HG02870 (cell line): ENCODE measurements at regions not wholly inside any gene's neighbourhood (a gene's known extent, or its start where the extent isn't known, plus 50 kb on each side); places are given as distances from the start of the nearest gene placed in this dataset.
"Not testable (repeated sequence)": the region's sequence is repeated elsewhere in the genome, so short reads cannot be mapped to it uniquely, and the experiment has no call there.

Experiments used
- ATAC-seq: cut with Tn5 transposase; IDR thresholded peaks from one replicate; pipeline ENCODE4 v1.9.1; 2021; ENCODE audit warnings: mild to moderate bottlenecking, moderate library complexity; ENCODE audit not compliant: unreplicated experiment

DNA sequence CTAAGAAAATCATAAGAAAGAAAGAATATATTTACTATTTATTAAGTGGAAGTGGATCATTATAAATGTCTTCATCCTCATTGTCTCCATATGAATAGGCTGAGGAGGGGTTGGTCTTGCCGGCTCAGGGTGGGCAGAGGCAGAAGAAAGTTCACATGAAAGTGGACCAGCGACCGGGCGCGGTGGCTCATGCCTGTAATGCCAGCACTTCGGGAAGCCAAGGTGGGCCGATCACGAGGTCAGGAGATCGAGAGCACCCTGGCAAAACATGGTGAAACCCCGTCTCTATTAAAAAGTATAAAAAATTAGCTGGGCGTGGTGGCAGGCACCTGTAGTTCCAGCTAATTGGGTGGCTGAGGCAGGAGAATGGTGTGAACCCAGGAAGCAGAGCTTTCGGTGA, 1145.4 kb downstream of the STIM2 start:
- ATAC-seq: no peak

DNA sequence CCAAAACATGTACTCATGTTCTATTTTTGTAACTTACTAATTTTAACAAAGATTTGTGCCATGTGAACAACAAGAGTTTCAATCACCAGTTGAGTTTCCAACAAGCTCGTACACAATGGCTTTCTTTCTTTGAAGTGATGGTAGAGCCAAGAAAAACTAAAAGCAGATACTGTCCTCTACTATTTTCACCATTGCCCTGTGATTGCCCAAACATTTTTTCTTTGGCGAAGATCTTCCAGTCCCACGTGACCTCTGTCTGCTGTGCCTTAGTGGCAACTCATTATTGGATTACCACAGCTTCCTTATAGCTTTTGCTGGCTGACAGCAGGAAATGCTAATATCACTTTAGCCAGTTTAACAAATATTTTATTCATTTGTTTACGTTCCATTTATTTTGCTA, 1147.1 kb downstream of the STIM2 start:
- no peak for ATAC-seq

GRCh38 chr4:28009541-28009940, 1148.9 kb downstream of the STIM2 start:
- no peak for ATAC-seq

DNA sequence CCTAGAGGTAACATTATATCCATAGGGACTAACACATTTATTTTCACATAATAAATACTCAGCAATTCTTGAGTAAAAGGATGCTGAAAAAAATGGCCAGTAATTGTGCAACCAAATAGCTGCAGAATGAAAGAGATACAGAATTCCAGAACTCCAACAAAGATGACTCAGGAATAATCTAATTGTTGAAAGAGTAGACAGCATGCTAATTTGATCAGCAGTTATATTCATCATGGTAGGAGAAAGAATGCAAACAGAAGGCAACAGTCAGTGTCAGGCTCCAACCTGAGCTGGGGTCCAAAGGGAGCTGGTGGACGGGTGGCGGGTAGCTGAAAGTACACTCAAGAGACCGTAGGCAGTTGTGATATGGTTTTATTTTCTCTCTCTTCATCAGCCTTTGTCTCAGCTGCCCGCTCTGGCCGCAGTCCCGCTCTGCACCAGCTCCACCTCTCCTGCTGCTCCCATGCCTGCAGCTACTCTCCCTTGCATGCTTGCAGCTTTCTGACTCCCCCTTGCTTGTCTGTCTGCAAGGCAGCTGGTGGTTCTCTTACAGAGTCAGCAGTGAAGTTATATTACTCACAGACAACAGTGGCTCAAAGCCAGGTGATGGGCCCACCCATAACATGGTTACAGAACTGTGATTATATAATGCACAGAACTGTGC, 1150.1 kb downstream of the STIM2 start:
- no peak for ATAC-seq

DNA sequence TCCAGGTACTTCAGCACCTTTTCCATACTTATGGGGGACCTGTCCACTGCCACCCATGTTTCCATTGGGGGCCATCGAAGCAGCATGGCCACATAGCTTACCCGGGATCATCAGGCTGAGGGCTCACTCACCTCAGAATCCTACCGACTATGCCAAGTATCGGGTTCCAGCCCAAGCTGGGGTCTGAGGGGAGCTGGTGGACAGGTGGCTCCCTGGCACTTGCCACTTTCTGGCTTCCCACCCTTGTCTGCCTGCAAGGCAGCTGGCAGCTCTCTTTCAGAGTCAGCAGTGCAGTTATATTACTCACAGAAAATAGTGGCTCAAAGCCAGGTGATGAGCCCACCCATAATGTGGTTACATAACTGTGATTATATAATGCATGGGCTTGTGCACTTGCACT, 1153.8 kb downstream of the STIM2 start:
- no peak for ATAC-seq

DNA sequence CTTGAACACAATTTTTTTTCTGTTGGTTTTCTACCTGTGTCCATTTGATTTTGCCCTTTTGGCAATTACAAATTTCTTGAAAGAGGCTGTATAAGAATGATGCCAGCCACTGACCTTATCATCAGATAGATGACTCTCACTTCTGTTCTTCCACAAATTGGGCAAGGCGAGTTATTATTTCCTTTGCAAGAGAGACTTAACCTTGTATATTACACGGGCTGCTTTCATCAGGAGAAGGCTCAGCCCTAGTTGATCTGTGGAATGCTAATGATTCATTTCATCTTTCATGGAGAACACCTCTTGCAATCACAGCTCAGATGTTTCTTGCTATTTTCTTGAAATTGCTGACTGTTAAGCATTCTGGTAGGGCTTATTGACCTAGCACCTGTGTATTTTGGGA, 1155.4 kb downstream of the STIM2 start:
- ATAC-seq: no peak

- ATAC-seq: not testable (repeated sequence)
Observed at GRCh38 chr4:28038253-28038652, 1177.6 kb downstream of the STIM2 start.

DNA sequence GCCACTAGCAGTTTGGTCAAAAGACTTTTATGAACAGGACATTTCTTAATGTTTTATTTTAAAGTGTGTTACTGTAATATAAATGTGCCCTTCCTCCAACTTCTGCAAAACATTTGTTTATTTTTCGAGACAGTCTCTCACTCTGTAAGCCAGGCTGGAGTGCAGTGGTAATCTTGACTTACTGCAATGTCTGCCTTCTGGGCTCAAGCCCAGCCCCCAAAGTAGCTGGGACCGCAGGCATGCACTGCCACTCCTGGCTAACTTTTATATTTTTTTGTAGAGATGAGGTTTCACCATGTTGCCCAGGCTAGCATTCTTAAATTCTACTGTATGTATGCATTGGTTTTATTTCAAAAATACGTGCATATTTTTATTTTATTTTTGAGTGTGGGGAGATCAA, 1201.9 kb downstream of the STIM2 start:
- no peak for ATAC-seq

DNA sequence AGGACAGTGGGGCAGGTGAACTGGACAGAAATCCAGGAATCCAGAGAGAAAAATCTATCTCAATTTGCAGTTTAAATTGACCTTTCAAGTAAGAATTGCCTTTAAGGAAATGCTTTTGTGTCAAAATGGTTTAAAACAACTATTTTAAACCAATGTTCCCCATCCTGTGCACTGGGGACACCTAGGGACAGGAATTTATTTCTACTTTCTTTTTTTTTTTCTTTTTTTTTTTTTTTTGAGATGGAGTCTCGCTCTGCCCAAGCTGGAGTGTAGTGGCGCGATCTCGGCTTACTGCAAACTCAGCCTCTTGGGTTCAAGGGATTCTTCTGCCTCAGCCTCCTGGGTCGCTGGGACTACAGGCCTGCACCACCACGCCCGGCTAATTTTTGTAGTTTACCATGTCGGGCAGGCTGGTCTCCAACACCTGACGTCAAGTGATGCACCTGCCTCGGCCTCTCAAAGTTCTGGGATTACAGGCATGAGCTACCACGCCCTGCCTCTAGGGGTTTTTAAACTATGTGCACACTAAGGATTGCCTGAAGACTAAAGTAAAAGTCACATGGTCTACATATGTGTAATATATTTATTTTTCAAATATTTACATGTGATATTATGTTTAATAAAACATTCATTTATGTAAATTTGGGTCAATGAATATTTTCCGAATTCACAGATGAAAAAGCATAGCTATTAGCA, 1213.4 kb downstream of the STIM2 start:
- no peak for ATAC-seq

GRCh38 chr4:28075401-28075956, 1214.8 kb downstream of the STIM2 start:
- ATAC-seq: no peak

DNA sequence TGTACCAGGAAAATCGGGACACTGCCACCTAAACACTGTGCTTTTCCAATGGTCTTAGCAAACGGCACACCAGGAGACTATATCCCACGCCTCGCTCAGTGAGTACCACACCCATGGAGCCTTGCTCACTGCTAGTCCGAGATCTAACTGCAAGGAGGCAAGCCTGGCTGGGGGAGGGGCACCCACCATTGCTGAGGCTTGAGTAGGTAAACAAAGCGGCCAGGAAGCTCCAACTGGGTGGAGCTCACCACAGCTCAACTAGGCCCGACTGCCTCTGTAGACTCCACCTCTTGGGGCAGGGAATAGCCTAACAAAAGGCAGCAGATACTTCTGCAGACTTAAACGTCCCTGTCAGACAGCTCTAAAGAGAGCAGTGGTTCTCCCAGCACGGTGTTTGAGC, 1216.6 kb downstream of the STIM2 start:
- ATAC-seq: not testable (repeated sequence)

DNA sequence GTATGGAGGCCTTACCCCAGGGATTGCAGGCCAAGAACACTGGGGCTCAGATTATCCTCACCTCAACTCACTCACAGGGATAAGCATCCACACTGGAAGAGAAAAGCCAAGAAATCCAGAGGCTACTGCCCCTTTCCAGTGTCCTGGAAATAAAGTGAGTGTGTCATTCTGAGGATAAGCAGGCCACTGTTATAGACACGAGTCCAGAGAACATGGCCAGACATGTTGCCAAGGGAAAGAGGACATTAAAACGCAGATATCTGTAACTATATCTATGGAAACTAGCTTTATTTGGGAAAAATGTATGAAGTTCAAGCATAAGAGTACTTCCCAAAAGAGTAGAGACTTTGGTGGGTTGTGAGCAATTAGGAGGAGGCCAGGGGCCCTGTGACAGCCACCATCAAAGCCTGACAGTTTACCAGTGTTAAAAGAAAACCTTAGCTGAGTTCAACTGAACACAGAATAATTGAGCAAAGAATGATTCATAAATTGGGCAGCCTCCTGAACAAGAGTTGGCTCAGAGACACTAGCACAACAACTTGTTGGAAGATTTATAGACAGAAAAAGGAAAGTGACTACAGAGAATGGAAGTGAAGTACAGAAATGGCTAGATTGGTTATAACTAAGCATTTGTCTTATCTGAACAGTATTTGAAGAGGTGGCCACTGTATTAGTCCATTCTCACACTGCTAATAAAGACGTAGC, 1222.2 kb downstream of the STIM2 start:
- no peak for ATAC-seq

DNA sequence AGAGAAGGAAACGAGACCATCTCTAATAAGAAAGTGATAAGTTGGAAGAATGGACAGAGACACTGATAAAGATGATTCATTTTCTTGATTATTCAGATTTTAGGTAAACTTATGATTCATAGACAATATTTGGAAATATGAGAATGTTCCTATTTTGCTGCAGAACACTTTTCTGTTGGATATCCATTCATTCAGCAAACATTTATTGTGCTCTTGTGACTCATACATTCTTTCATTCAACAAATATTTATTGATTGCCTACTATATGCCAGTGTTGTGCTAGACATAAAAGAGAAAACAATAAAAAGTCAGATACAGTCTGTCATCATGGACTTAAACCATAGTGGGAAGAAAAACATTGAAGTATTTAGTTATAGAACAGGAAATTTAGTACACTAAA, 1232.0 kb downstream of the STIM2 start:
- no peak for ATAC-seq

DNA sequence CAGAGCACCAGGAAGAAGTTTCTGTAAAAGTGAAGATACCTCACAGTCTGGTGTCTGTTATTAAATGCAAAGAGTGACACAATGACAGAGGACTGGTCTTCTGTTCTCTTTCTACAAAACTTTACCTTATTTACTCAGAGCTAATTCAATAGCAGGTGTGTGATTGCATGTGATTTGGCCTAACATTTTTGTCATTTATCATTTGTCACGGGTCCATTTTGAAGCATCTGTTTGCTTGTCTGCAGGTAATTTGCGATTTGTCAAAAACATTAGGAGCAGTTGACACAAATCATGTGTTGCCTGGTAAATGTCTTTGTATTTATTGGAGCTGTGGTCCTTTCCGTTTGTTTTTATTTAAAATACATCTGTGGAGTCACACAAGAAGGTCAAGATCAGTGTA, 1232.4 kb downstream of the STIM2 start:
- ATAC-seq: no peak

- ATAC-seq: no peak
Observed at GRCh38 chr4:28101583-28101982, 1240.9 kb downstream of the STIM2 start.

DNA sequence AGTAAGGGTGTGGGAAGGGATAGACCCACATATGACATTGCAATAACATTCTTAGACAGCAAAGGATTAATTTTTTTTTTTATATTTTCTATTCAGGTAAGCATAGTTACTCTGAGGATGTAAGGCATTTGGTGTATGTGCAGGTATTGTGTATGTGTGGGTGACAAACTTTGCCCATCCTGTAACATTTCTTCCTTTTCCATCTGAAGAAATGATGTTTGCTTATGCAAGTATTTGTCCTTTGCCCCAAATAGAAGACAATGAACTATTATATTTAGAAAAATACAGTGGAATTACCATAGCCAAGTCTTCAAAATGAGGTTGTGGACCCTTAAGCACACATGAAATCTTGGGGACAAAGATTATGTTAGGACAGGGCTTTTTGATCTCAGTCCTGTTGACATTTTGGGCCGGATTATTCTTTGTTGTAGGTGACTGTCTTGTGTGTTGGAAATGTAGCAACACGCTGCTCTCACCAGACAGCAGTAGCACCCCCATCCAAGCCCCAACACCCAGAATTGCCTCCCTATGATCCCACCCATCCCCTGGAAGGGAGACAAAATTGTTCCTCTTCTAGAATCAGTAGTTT, 1244.7 kb downstream of the STIM2 start:
- no peak for ATAC-seq

- no peak for ATAC-seq
Observed at GRCh38 chr4:28106155-28106554, 1245.5 kb downstream of the STIM2 start.

- no peak for ATAC-seq
Observed at GRCh38 chr4:28109801-28110200, 1249.2 kb downstream of the STIM2 start.

GRCh38 chr4:28112691-28113335, 1252.2 kb downstream of the STIM2 start:
- not testable (repeated sequence) for ATAC-seq

GRCh38 chr4:28113586-28113985, 1252.9 kb downstream of the STIM2 start:
- ATAC-seq: not testable (repeated sequence)

DNA sequence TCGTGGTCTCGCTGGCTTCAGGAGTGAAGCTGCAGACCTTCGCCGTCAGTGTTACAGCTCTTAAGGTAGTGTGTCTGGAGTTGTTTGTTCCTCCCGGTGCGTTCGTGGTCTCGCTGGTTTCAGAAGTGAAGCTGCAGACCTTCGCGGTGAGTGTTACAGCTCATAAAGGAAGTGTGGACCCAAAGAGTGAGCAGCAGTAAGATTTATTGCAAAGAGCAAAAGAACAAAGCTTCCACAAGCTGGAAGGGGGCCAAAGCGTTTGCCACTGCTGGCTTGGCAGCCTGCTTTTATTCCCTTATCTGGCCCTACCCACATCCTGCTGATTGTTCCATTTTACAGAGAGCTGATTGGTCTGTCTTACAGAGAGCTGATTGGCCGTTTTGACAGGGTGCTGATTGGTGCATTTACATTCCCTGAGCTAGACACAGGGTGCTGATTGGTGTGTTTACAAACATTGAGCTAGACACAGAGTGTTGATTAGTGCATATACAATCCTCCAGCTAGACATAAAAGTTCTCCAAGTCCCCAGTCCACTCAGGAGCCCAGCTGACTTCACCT, 1256.0 kb downstream of the STIM2 start:
- ATAC-seq: not testable (repeated sequence)
